ENCODE measurements at regions not wholly inside any gene's neighbourhood (a gene's known extent, or its start where the extent isn't known, plus 50 kb on each side); places are given as distances from the start of the nearest gene placed in this dataset.
"Not testable (repeated sequence)": the region's sequence is repeated elsewhere in the genome, so short reads cannot be mapped to it uniquely, and the experiment has no call there.

GRCh38 chr3:163175970-163176369 lies 1679.4 kb downstream of the OTOL1 start:
- H3K4me1 ChIP-seq (ENCODE audit: low read depth) = no peaks in the 10 kb centered on the region
- H3K36me3 ChIP-seq = no peaks in the 10 kb centered on the region
- no peaks in the 10 kb centered on the region for H3K9me3 ChIP-seq (ENCODE audit: low read depth)
- TF ChIP-seq, protein P1, sequence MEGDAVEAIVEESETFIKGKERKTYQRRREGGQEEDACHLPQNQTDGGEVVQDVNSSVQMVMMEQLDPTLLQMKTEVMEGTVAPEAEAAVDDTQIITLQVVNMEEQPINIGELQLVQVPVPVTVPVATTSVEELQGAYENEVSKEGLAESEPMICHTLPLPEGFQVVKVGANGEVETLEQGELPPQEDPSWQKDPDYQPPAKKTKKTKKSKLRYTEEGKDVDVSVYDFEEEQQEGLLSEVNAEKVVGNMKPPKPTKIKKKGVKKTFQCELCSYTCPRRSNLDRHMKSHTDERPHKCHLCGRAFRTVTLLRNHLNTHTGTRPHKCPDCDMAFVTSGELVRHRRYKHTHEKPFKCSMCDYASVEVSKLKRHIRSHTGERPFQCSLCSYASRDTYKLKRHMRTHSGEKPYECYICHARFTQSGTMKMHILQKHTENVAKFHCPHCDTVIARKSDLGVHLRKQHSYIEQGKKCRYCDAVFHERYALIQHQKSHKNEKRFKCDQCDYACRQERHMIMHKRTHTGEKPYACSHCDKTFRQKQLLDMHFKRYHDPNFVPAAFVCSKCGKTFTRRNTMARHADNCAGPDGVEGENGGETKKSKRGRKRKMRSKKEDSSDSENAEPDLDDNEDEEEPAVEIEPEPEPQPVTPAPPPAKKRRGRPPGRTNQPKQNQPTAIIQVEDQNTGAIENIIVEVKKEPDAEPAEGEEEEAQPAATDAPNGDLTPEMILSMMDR (IDR thresholded peaks at IDR 0.05; ENCODE audit: low read depth, low read length) = no peak
- DNase-seq (ENCODE audit: low read depth in 1 of 2, low spot score in 1 of 2) = no peak
- H3K27ac ChIP-seq = no peak overlapping the region
- no peak overlapping the region for H3K4me3 ChIP-seq
- H3K27me3 ChIP-seq = no peaks in the 10 kb centered on the region

GRCh38 chr3:163172513-163172912 lies 1675.9 kb downstream of the OTOL1 start:
- H3K36me3 ChIP-seq; H3K27me3 ChIP-seq; DNase-seq (ENCODE audit: low read depth in 1 of 2, low spot score in 1 of 2); H3K4me3 ChIP-seq; H3K9me3 ChIP-seq (ENCODE audit: low read depth); H3K27ac ChIP-seq; H3K4me1 ChIP-seq (ENCODE audit: low read depth): not testable (repeated sequence)

DNA sequence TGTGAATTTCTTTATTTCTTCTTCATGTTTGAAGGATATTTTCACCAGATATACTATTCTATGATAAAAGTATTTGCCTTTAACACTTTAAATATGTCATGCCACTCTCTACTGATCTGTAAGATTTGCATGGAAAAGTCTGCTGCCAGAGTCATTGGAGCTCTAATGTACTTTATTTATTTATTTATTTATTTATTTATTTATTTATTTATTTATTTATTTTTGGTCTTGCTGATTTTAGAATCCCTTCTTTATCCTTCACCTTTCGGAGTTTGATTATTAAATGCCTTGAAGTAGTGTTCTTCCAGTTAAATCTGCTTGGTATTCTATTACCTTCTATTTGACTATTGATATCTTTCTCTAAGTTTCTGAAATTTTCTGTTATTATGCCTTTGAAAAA lies 1669.6 kb downstream of the OTOL1 start:
- H3K27me3 ChIP-seq = no peaks in the 10 kb centered on the region
- no peak overlapping the region for H3K27ac ChIP-seq
- TF ChIP-seq, protein P1 (IDR thresholded peaks at IDR 0.05; ENCODE audit: low read depth, low read length) = no peak
- H3K36me3 ChIP-seq = no peaks in the 10 kb centered on the region
- H3K4me3 ChIP-seq = no peak overlapping the region
- H3K9me3 ChIP-seq (ENCODE audit: low read depth) = no peaks in the 10 kb centered on the region
- no peak for DNase-seq (ENCODE audit: low read depth in 1 of 2, low spot score in 1 of 2)
- no peaks in the 10 kb centered on the region for H3K4me1 ChIP-seq (ENCODE audit: low read depth)

GRCh38 chr3:163159306-163159705 lies 1662.7 kb downstream of the OTOL1 start:
- no peaks in the 10 kb centered on the region for H3K27me3 ChIP-seq
- TF ChIP-seq, protein P1 (IDR thresholded peaks at IDR 0.05; ENCODE audit: low read depth, low read length) = no peak
- no peak overlapping the region for H3K27ac ChIP-seq

GRCh38 chr3:163139600-163139999 lies 1643.0 kb downstream of the OTOL1 start:
- H3K9me3 ChIP-seq (ENCODE audit: low read depth) = no peaks in the 10 kb centered on the region
- no peaks in the 10 kb centered on the region for H3K36me3 ChIP-seq
- DNase-seq (ENCODE audit: low read depth in 1 of 2, low spot score in 1 of 2) = no peak
- H3K4me1 ChIP-seq (ENCODE audit: low read depth) = no peaks in the 10 kb centered on the region
- TF ChIP-seq, protein P1 (IDR thresholded peaks at IDR 0.05; ENCODE audit: low read depth, low read length) = no peak
- H3K27ac ChIP-seq = no peak overlapping the region
- no peak overlapping the region for H3K4me3 ChIP-seq
- H3K27me3 ChIP-seq = no peaks in the 10 kb centered on the region

More at GRCh38 chr3:163159306-163159705, 1662.7 kb downstream of the OTOL1 start:
- no peaks in the 10 kb centered on the region for H3K36me3 ChIP-seq
- H3K4me1 ChIP-seq (ENCODE audit: low read depth) = no peaks in the 10 kb centered on the region
- no peak for DNase-seq (ENCODE audit: low read depth in 1 of 2, low spot score in 1 of 2)
- no peak overlapping the region for H3K4me3 ChIP-seq
- H3K9me3 ChIP-seq (ENCODE audit: low read depth) = no peaks in the 10 kb centered on the region

GRCh38 chr3:163138258-163138657 lies 1641.7 kb downstream of the OTOL1 start:
- DNase-seq (ENCODE audit: low read depth in 1 of 2, low spot score in 1 of 2) = no peak
- Histone ChIP-seq H3K9me3 (ENCODE audit: low read depth) (no peaks in the 10 kb centered on the region), H3K27ac (no peak overlapping the region), H3K4me3 (no peak overlapping the region), H3K36me3 (no peaks in the 10 kb centered on the region), H3K27me3 (no peaks in the 10 kb centered on the region), H3K4me1 (ENCODE audit: low read depth) (no peaks in the 10 kb centered on the region)
- TF ChIP-seq, protein P1 (IDR thresholded peaks at IDR 0.05; ENCODE audit: low read depth, low read length) = no peak
